HepG2 (cell line): ENCODE measurements at regions not wholly inside any gene's neighbourhood (a gene's known extent, or its start where the extent isn't known, plus 50 kb on each side); places are given as distances from the start of the nearest gene placed in this dataset.

Source experiments
- ATAC-seq: fragments of 200-7000 bp; cut with Tn5 transposase; 3 replicates; pipeline ENCODE4 v1.9.1; 2020; ENCODE audit warnings: mild to moderate bottlenecking, moderate library complexity
- BruUV-seq: library from RNA; stranded (reverse); fragments of 400-500 nt; replicated peaks from 2 replicates; lab custom pipeline; 2021; lab: Mats Ljungman, UMichigan
- CTCF ChIA-PET: fragments of 300-600 bp; formaldehyde crosslinking; extraction: SDS; loops from one replicate; lab custom pipeline; 2021; ENCODE audit warnings: low total read pairs, inconsistent platforms, low intra/inter-chr PET ratio; lab: Yijun Ruan, JAX
- POLR2A ChIA-PET: fragments of 350-600 bp; sonication (Branson Sonifier 250); formaldehyde crosslinking; loops from one replicate; lab custom pipeline; 2020; ENCODE audit warnings: antibody characterized with exemption, inconsistent platforms; lab: Yijun Ruan, JAX
- DNase-seq: peaks from one replicate; pipeline ENCODE4 v3.0.0-alpha.2; 2015; ENCODE audit warnings: low spot score
- FAIRE-seq: peaks from 3 replicates; lab custom pipeline; 2011; peaks lifted over from hg19 to GRCh38; lab: Jason Lieb, UNC
- H2AFZ ChIP-seq: one replicate; pipeline ENCODE4 v1.6.1; 2011; ENCODE audit warnings: low read length, inconsistent platforms
- H3K27ac ChIP-seq: fragments of 300-600 bp; 3 replicates; pipeline ENCODE4 v1.8.0; 2011; ENCODE audit warnings: mixed run types, mild to moderate bottlenecking, mixed read lengths, low read length, inconsistent platforms; ENCODE audit not compliant: insufficient read depth; ENCODE audit errors: extremely low read length
- H3K27me3 ChIP-seq, 2 experiments: fragments of 200-600 bp in 1 of 2; 2 replicates in 1 of 2; 3 replicates in 1 of 2; pipeline versions ENCODE4 v1.6.0 to v1.8.0; 2011; ENCODE audit warnings: low read length in 2 of 2, mild to moderate bottlenecking in 2 of 2, moderate library complexity in 2 of 2, inconsistent platforms in 1 of 2; ENCODE audit not compliant: insufficient read depth in 2 of 2, control insufficient read depth in 1 of 2
- H3K36me3 ChIP-seq, 2 experiments: fragments of 200-600 bp in 1 of 2; replicated peaks in 1 of 2; 2 replicates in 1 of 2; 3 replicates in 1 of 2; pipeline versions ENCODE4 v1.5.1 to v1.8.0; 2011; ENCODE audit warnings: low read length in 2 of 2, inconsistent platforms in 1 of 2; ENCODE audit not compliant: insufficient read depth in 2 of 2, control insufficient read depth in 1 of 2
- H3K4me1 ChIP-seq: 2 replicates; pipeline ENCODE4 v1.5.1; 2012; ENCODE audit warnings: low read length, inconsistent platforms; ENCODE audit not compliant: insufficient read depth
- H3K4me2 ChIP-seq: 2 replicates; pipeline ENCODE4 v1.6.0; 2011; ENCODE audit warnings: low read depth, low read length, inconsistent platforms
- H3K4me3 ChIP-seq, 3 experiments: fragments of 200-600 bp in 1 of 3; sonication (generic), shearing (Covaris generic) in 1 of 3; replicated peaks in 1 of 3; 2 replicates each; pipeline ENCODE4 v1.5.1; 2011 to 2016; ENCODE audit warnings: low read length in 3 of 3, inconsistent platforms in 2 of 3, low read depth in 2 of 3, mild to moderate bottlenecking in 2 of 3, control low read depth in 1 of 3, mixed read lengths in 1 of 3; ENCODE audit not compliant: insufficient read depth in 1 of 3
- H3K79me2 ChIP-seq: one replicate; pipeline ENCODE4 v1.6.1; 2011; ENCODE audit warnings: low read length, inconsistent platforms; ENCODE audit not compliant: insufficient read depth
- H3K9ac ChIP-seq: 2 replicates; pipeline ENCODE4 v1.6.0; 2011; ENCODE audit warnings: mild to moderate bottlenecking, low read depth, low read length, inconsistent platforms; ENCODE audit not compliant: insufficient read depth
- H3K9me3 ChIP-seq: 2 replicates; pipeline ENCODE4 v1.5.1; 2012; ENCODE audit warnings: mild to moderate bottlenecking, low read length
- H4K20me1 ChIP-seq: 2 replicates; pipeline ENCODE4 v1.6.0; 2011; ENCODE audit warnings: inconsistent platforms, mild to moderate bottlenecking, low read length, moderate library complexity; ENCODE audit not compliant: insufficient read depth
- BRD4 ChIP-seq: sonication (generic); formaldehyde crosslinking; IDR thresholded peaks from 2 replicates; pipeline ENCODE4 v1.4.0; 2020; ENCODE audit warnings: missing genetic modification reagents
- CEBPB ChIP-seq: IDR thresholded peaks from 2 replicates; pipeline ENCODE4 v1.6.1; 2011; ENCODE audit warnings: low read depth, low read length, improper control_type of control experiment, borderline replicate concordance
- E2F1 ChIP-seq: sonication (generic); formaldehyde crosslinking; IDR thresholded peaks from 2 replicates; pipeline ENCODE4 v1.5.0; 2020; ENCODE audit warnings: missing genetic modification reagents
- IRX3 ChIP-seq: sonication (generic); formaldehyde crosslinking; IDR thresholded peaks from 2 replicates; pipeline ENCODE4 v1.8.1; 2023; ENCODE audit warnings: mild to moderate bottlenecking, low read depth, missing genetic modification reagents, borderline replicate concordance
- KDM5B ChIP-seq: sonication (generic); formaldehyde crosslinking; IDR thresholded peaks from 2 replicates; pipeline ENCODE4 v1.4.0; 2020; ENCODE audit warnings: missing genetic modification reagents, mild to moderate bottlenecking, borderline replicate concordance
- MAF1 ChIP-seq: sonication (generic); formaldehyde crosslinking; IDR thresholded peaks from 2 replicates; pipeline ENCODE4 v1.5.0; 2020; ENCODE audit warnings: missing genetic modification reagents, borderline replicate concordance
- NFKB2 ChIP-seq: sonication (generic); formaldehyde crosslinking; IDR thresholded peaks from 2 replicates; pipeline ENCODE4 v1.4.0; 2020; ENCODE audit warnings: missing genetic modification reagents, borderline replicate concordance
- NFYC ChIP-seq: IDR thresholded peaks from 2 replicates; pipeline ENCODE4 v1.6.1; 2016; ENCODE audit warnings: missing genetic modification reagents, missing compliant biosample characterization
- POLR2AphosphoS2 ChIP-seq: IDR thresholded peaks from 2 replicates; pipeline ENCODE4 v1.6.1; 2011; ENCODE audit warnings: low read depth, low read length, improper control_type of control experiment
- SKI ChIP-seq: fragments of 450-650 bp; IDR thresholded peaks from one replicate; pipeline ENCODE4 v1.6.1; 2018; ENCODE audit warnings: mild to moderate bottlenecking; ENCODE audit not compliant: partially characterized antibody
- SNAPC2 ChIP-seq: sonication (generic); formaldehyde crosslinking; IDR thresholded peaks from 2 replicates; pipeline ENCODE4 v1.8.1; 2022; ENCODE audit warnings: mild to moderate bottlenecking, missing genetic modification reagents
- ZBTB33 ChIP-seq: sonication (generic); formaldehyde crosslinking; IDR thresholded peaks from 2 replicates; pipeline ENCODE4 v1.4.0; 2020; ENCODE audit warnings: missing genetic modification reagents
- ZFP62 ChIP-seq: sonication (generic); formaldehyde crosslinking; IDR thresholded peaks from 2 replicates; pipeline ENCODE4 v1.4.0; 2020; ENCODE audit warnings: missing genetic modification reagents
- ZNF17 ChIP-seq: sonication (generic); formaldehyde crosslinking; IDR thresholded peaks from 2 replicates; pipeline ENCODE4 v1.5.0; 2020; ENCODE audit warnings: mild to moderate bottlenecking, missing genetic modification reagents
- ZNF18 ChIP-seq: sonication (generic); formaldehyde crosslinking; IDR thresholded peaks from 2 replicates; pipeline ENCODE4 v1.8.0; 2022; ENCODE audit warnings: mild to moderate bottlenecking, missing genetic modification reagents; ENCODE audit not compliant: insufficient replicate concordance
- ZNF883 ChIP-seq: sonication (generic); formaldehyde crosslinking; IDR thresholded peaks from 2 replicates; pipeline ENCODE4 v1.5.1; 2020; ENCODE audit warnings: mild to moderate bottlenecking, missing genetic modification reagents; ENCODE audit errors: not compliant biosample characterization
- WGBS: methylation state at CpG from one replicate; pipeline ENCODE4 v1.1.6; 2017; ENCODE audit warnings: low lambda C conversion rate; 5-methylcytosine and 5-hydroxymethylcytosine counted together
- in situ Hi-C: cut with HindIII; loops from 2 replicates; pipeline ENCODE4 v1.10.0; 2017; ENCODE audit warnings: low pct_unique_long_range_greater_than_20kb; ENCODE audit not compliant: extremely low pct_ligation_motif_present
- intact Hi-C: fragments of 100-400 bp; cut with micrococcal nuclease; formaldehyde crosslinking; loops from one replicate; pipeline ENCODE4 v1.10.0; 2022; ENCODE audit not compliant: unreplicated experiment

GRCh38 chr5:97980291-97980690, 793.2 kb upstream of the RGMB start:
- in situ Hi-C loops = no loop called here
- Histone ChIP-seq H2AFZ (no peak overlapping the region), H3K27me3 (no peaks in the 10 kb centered on the region), H3K27ac (no peak overlapping the region), H4K20me1 (no peaks in the 10 kb centered on the region), H3K4me2 (no peak overlapping the region), H3K36me3 (no peaks in the 10 kb centered on the region), H3K4me3 (no peak overlapping the region), H3K9ac (no peak overlapping the region)
- intact Hi-C loops = no loop called here
- CTCF ChIA-PET = no interaction called here
- POLR2A ChIA-PET = no interaction called here
- FAIRE-seq = no peak
- ATAC-seq = no peak
- no peak for DNase-seq
- WGBS = 0% methylated on average over 1 of the region's 1 CpG
- no peak for TF ChIP-seq ZNF883 (CRISPR knock-in tag)
- TF ChIP-seq ZNF18 (CRISPR knock-in tag) = no peak
- no peak for TF ChIP-seq NFYC (CRISPR knock-in tag)
- TF ChIP-seq, all 625 proteins: peak for 0
- no peaks in the 10 kb centered on the region for H3K9me3 ChIP-seq
- H3K4me1 ChIP-seq = no peaks in the 10 kb centered on the region
- H3K79me2 ChIP-seq = no peaks in the 10 kb centered on the region
- BruUV-seq = no TSS peak

- Histone ChIP-seq H3K4me1 (no peaks in the 10 kb centered on the region), H3K9me3 (no peaks in the 10 kb centered on the region), H4K20me1 (no peaks in the 10 kb centered on the region), H3K36me3 (no peaks in the 10 kb centered on the region), H3K79me2 (no peaks in the 10 kb centered on the region), H3K27ac (no peak overlapping the region), H3K27me3 (no peaks in the 10 kb centered on the region), H3K9ac (no peak overlapping the region), H3K4me3 (no peak overlapping the region), H3K4me2 (no peak overlapping the region), H2AFZ (no peak overlapping the region)
- ATAC-seq = no peak
- ChIA-PET CTCF (no interaction called here), POLR2A (no interaction called here)
- no TSS peak for BruUV-seq
- 17% methylated on average over 4 of the region's 4 CpGs for WGBS
- in situ Hi-C loops (no loop called here), intact Hi-C loops (no loop called here)
- DNase-seq = no peak
- no peak for FAIRE-seq
- TF ChIP-seq NFKB2 (CRISPR knock-in tag) (no peak), POLR2AphosphoS2 (no peak), CEBPB (no peak), E2F1 (no peak), ZFP62 (no peak), BRD4 (CRISPR knock-in tag) (no peak), SKI (no peak), NFYC (CRISPR knock-in tag) (no peak), SNAPC2 (CRISPR knock-in tag) (no peak), ZNF17 (CRISPR knock-in tag) (no peak), ZBTB33 (CRISPR knock-in tag) (no peak), IRX3 (no peak), MAF1 (CRISPR knock-in tag) (no peak), KDM5B (CRISPR knock-in tag) (no peak)
Measured at GRCh38 chr5:97986069-97986468, 787.4 kb upstream of the RGMB start.
